Peyer's patch (tissue), 4 donors: ENCODE measurements at regions not wholly inside any gene's neighbourhood (a gene's known extent, or its start where the extent isn't known, plus 50 kb on each side); places are given as distances from the start of the nearest gene placed in this dataset.

Experiments
- DNase-seq, 3 donors: peaks; one replicate each; pipeline ENCODE4 v3.0.0-alpha.2; 2017 to 2019
- H3K27ac ChIP-seq, 4 donors: fragments of 200-600 bp; sonication (generic); one replicate each; pipeline ENCODE4 v1.5.1; 2016 to 2019
- H3K27me3 ChIP-seq, 2 donors: fragments of 200-600 bp; sonication (generic); one replicate each; pipeline ENCODE4 v1.5.1; 2019
- H3K36me3 ChIP-seq, 3 donors: fragments of 200-600 bp; sonication (generic); one replicate each; pipeline ENCODE4 v1.5.1; 2016 to 2019
- H3K4me1 ChIP-seq, 4 donors: fragments of 200-600 bp; sonication (generic); one replicate each; pipeline ENCODE4 v1.5.1; 2016 to 2019
- H3K4me3 ChIP-seq, 4 donors: fragments of 200-600 bp; sonication (generic); 1 replicate in 3 of 4; 2 replicates in 1 of 4; pipeline ENCODE4 v1.5.1; 2016 to 2019; ENCODE audit warnings: mild to moderate bottlenecking in 1 of 4
- H3K9me3 ChIP-seq, 4 donors: fragments of 200-600 bp; sonication (generic); one replicate each; pipeline ENCODE4 v1.5.1; 2016 to 2019; ENCODE audit warnings: mild to moderate bottlenecking in 1 of 4
- CTCF ChIP-seq, 6 experiments: fragments of 450-650 bp in 4 of 6; fragments of 200-600 bp in 2 of 6; sonication (generic) in 1 of 6; IDR thresholded peaks; one replicate each; pipeline ENCODE4 v1.5.1; 2017 to 2019; ENCODE audit warnings: antibody characterized with exemption in 6 of 6, mild to moderate bottlenecking in 3 of 6, moderate library complexity in 1 of 6
- POLR2A ChIP-seq, 2 donors: fragments of 450-650 bp; IDR thresholded peaks; one replicate each; pipeline ENCODE4 v1.5.1; 2017; ENCODE audit warnings: antibody characterized with exemption in 2 of 2, mild to moderate bottlenecking in 2 of 2, moderate library complexity in 2 of 2

- no peaks in the 10 kb centered on the region for H3K27me3 ChIP-seq
- H3K36me3 ChIP-seq: no peaks in the 10 kb centered on the region
- peak in 1 of 3 donors; percentile 84 for DNase-seq
- peak; percentile 17 to 25 for TF ChIP-seq POLR2A (IDR thresholded peaks at IDR 0.05)
- TF ChIP-seq CTCF (IDR thresholded peaks at IDR 0.05): no peak
- peak overlapping the region in 1 of 4 donors; percentile 20 for H3K4me3 ChIP-seq
- H3K27ac ChIP-seq: peak overlapping the region; percentile 1 to 79 (median 30)
- no peaks in the 10 kb centered on the region for H3K9me3 ChIP-seq
- H3K4me1 ChIP-seq: peaks cover 0 to 23% (median 3%) of the 10 kb centered on the region in 4 donors
Observed at GRCh38 chr2:42917425-42917927, 125.1 kb upstream of the HAAO start.

GRCh38 chr2:42916324-42916723 is 123.9 kb upstream of the HAAO start:
- DNase-seq: peak in 1 of 3 donors; percentile 13
- Histone ChIP-seq H3K4me1 (peaks cover 0 to 20% (median 3%) of the 10 kb centered on the region in 4 donors), H3K36me3 (no peaks in the 10 kb centered on the region), H3K4me3 (no peak overlapping the region), H3K9me3 (no peaks in the 10 kb centered on the region), H3K27me3 (no peaks in the 10 kb centered on the region), H3K27ac (no peak overlapping the region)
- no peak for TF ChIP-seq POLR2A (IDR thresholded peaks at IDR 0.05)
- no peak for TF ChIP-seq CTCF (IDR thresholded peaks at IDR 0.05)

GRCh38 chr2:42914860-42915259 is 122.5 kb upstream of the HAAO start:
- TF ChIP-seq CTCF (IDR thresholded peaks at IDR 0.05) (no peak), POLR2A (IDR thresholded peaks at IDR 0.05) (no peak)
- no peaks in the 10 kb centered on the region for H3K9me3 ChIP-seq
- H3K4me1 ChIP-seq: peaks cover 0 to 20% (median 3%) of the 10 kb centered on the region in 4 donors
- no peaks in the 10 kb centered on the region for H3K36me3 ChIP-seq
- no peaks in the 10 kb centered on the region for H3K27me3 ChIP-seq
- no peak overlapping the region for H3K4me3 ChIP-seq
- no peak overlapping the region for H3K27ac ChIP-seq
- peak in 1 of 3 donors; percentile 49 for DNase-seq

GRCh38 chr2:42914314-42914713 is 121.9 kb upstream of the HAAO start:
- H3K9me3 ChIP-seq: no peaks in the 10 kb centered on the region
- no peaks in the 10 kb centered on the region for H3K36me3 ChIP-seq
- DNase-seq: peak in 1 of 3 donors; percentile 27
- peak overlapping the region in 1 of 4 donors; percentile 0 for H3K27ac ChIP-seq
- no peaks in the 10 kb centered on the region for H3K27me3 ChIP-seq
- no peak overlapping the region for H3K4me3 ChIP-seq
- peaks cover 0 to 20% (median 3%) of the 10 kb centered on the region in 4 donors for H3K4me1 ChIP-seq
- TF ChIP-seq CTCF (IDR thresholded peaks at IDR 0.05): no peak
- no peak for TF ChIP-seq POLR2A (IDR thresholded peaks at IDR 0.05)

GRCh38 chr2:42913280-42913878 is 121.0 kb upstream of the HAAO start:
- Histone ChIP-seq H3K9me3 (no peaks in the 10 kb centered on the region), H3K27ac (peak overlapping the region in 1 of 4 donors; percentile 0), H3K4me3 (no peak overlapping the region), H3K36me3 (no peaks in the 10 kb centered on the region), H3K27me3 (no peaks in the 10 kb centered on the region), H3K4me1 (peaks cover 0 to 20% (median 3%) of the 10 kb centered on the region in 4 donors)
- no peak for TF ChIP-seq CTCF (IDR thresholded peaks at IDR 0.05)
- no peak for DNase-seq
